ENCODE measurements at regions not wholly inside any gene's neighbourhood (a gene's known extent, or its start where the extent isn't known, plus 50 kb on each side); places are given as distances from the start of the nearest gene placed in this dataset.

DNA sequence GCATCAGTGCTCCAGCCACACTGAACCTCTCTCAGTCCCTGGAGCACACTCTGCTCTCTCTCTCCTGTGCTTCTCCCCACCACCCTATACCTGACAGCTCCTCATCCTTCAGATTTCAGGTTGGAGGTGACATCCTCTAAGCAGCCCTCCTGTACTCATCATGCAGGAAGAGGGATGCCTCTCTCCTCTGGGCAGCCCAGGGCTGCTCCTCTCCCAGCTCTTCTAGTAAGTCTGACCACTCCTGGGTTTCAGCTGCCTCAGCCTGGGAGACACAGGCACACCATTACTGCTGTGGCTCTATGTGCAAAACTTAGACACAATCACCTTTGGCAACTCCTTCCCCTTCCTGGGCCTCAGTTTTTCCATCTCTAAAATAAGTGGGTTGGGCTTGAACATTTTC, 232.4 kb upstream of the BRINP1 start:
- no peak overlapping the region for H3T11ph ChIP-seq (ENCODE audit: low read length)
- no peak overlapping the region for H3K4me3 Mint-ChIP-seq
- no peak overlapping the region for H2BK15ac ChIP-seq (ENCODE audit: low read depth, low read length)
- H3K27ac Mint-ChIP-seq, result no peak overlapping the region
- H3K4ac ChIP-seq (ENCODE audit: low read depth, low read length), result no peak overlapping the region
- H4K20me1 ChIP-seq (ENCODE audit: control insufficient read depth, insufficient read depth, insufficient read length), result no peaks in the 10 kb centered on the region
- DNase-seq, result no peak
- no peaks in the 10 kb centered on the region for H3K23me2 ChIP-seq (ENCODE audit: insufficient read length, low read depth, low read length, poor library complexity, severe bottlenecking)
- H3K9me3 Mint-ChIP-seq, result peaks cover 3 to 7% of the 10 kb centered on the region in 2 experiments; a peak in 3 of 5 replicates
- H4K8ac ChIP-seq (replicated peaks; ENCODE audit: insufficient read length, low read depth, low read length), result no peak overlapping the region
- H3K18ac ChIP-seq (ENCODE audit: insufficient read length, low read depth, low read length), result no peak overlapping the region
- no peak overlapping the region for H2BK12ac ChIP-seq (ENCODE audit: insufficient read length, low read depth, low read length)
- H2AK5ac ChIP-seq (ENCODE audit: insufficient read length, low read length), result no peak overlapping the region
- H3K27me3 Mint-ChIP-seq (ENCODE audit: low read depth), result no peaks in the 10 kb centered on the region; the same call in 1 of the 2 replicates
- no peak overlapping the region for H3K27ac ChIP-seq (ENCODE audit: insufficient read length, low read depth, low read length)
- no peak overlapping the region for H2BK120ac ChIP-seq (ENCODE audit: low read depth, low read length, poor library complexity, severe bottlenecking)
- H3K14ac ChIP-seq (ENCODE audit: insufficient read depth, low read length), result no peak overlapping the region
- H3K9me3 ChIP-seq (ENCODE audit: control insufficient read depth, low read depth, low read length), result no peaks in the 10 kb centered on the region
- H3K79me2 ChIP-seq (ENCODE audit: insufficient read depth, low read length), result no peaks in the 10 kb centered on the region
- H3K36me3 Mint-ChIP-seq (ENCODE audit: insufficient read depth in 1 of 3, low read depth in 3 of 3), result peaks cover 0 to 3% (median 0%) of the 10 kb centered on the region in 3 experiments; a peak in 2 of 7 replicates
- no peak overlapping the region for H2AFZ ChIP-seq (ENCODE audit: low read length)
- no peak overlapping the region for H3K23ac ChIP-seq (ENCODE audit: insufficient read length, low read depth, low read length)
- H3K56ac ChIP-seq (ENCODE audit: insufficient read length, low read depth, low read length), result no peak overlapping the region
- no peak overlapping the region for H4K5ac ChIP-seq (ENCODE audit: insufficient read length, low read depth, low read length)
- H2BK5ac ChIP-seq (ENCODE audit: insufficient read length, low read length), result no peak overlapping the region
- no peaks in the 10 kb centered on the region for H3K4me1 ChIP-seq (ENCODE audit: insufficient read depth, low read length)
- H3K27me3 ChIP-seq (ENCODE audit: insufficient read depth, low read length), result no peaks in the 10 kb centered on the region
- peaks cover 6% of the 10 kb centered on the region in 2 experiments; a peak in 2 of 4 replicates for H3K4me1 Mint-ChIP-seq
- H3K4me2 ChIP-seq (ENCODE audit: insufficient read depth, insufficient read length, low read length), result no peak overlapping the region
- no peak overlapping the region for H4K91ac ChIP-seq (ENCODE audit: insufficient read length, low read depth, low read length)
- no peak for TF ChIP-seq CTCF (conservative IDR thresholded peaks at IDR 0.05)
- no peaks in the 10 kb centered on the region for H3K79me1 ChIP-seq (ENCODE audit: insufficient read depth, low read depth, low read length, poor library complexity, severe bottlenecking)
- no peak overlapping the region for H3K9ac ChIP-seq (ENCODE audit: extremely low read depth, insufficient read length, low read length)
- no peak overlapping the region for H2BK20ac ChIP-seq (ENCODE audit: low read depth, low read length, poor library complexity, severe bottlenecking)

Measured in H9 (cell line).